ENCODE measurements at regions not wholly inside any gene's neighbourhood (a gene's known extent, or its start where the extent isn't known, plus 50 kb on each side); places are given as distances from the start of the nearest gene placed in this dataset.
"Not testable (repeated sequence)": the region's sequence is repeated elsewhere in the genome, so short reads cannot be mapped to it uniquely, and the experiment has no call there.

DNA sequence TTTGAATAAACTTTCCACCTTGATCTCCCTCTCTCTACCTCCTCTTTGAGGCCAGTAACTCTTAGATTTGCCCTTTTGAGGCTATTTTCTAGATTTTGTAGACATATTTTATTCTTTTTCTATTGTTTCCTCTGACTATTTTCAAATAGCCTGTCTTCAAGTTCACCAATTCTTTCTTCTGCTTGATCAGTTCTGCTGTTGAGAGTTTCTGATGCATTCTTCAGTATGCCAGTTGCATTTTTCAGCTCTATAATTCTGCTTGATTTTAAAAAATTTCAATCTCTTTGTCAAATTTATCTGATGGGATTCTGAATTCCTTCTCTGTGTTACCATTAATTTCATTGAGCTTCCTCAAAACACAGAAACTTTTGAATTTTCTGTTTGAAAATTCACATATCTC is 257.5 kb downstream of the HAPSTR1 start:
- no peak overlapping the region for H3K27ac ChIP-seq

DNA sequence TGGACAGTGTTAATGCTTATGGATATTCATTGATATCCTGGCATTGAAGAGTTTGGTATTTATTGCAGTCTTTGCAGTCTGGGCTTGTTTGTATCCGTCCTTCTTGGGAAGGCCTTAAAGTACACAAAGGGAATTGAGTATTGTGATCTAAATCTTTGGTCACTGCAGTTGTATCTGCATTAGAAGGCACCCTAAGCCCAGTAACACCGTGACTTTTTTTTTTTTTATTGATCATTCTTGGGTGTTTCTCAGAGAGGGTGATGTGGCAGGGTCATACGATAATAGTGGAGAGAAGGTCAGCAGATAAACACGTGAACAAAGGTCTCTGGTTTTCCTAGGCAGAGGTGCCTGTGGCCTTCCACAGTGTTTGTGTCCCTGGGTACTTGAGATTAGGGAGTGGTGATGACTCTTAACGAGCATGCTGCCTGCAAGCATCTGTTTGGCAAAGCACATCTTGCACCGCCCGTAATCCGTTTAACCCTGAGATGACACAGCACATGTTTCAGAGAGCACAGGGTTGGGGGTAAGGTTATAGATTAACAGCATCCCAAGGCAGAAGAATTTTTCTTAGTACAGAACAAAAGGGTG is 258.0 kb downstream of the HAPSTR1 start:
- not testable (repeated sequence) for H3K27ac ChIP-seq

More for the DNA sequence above, 257.5 kb downstream of the HAPSTR1 start:
- TF ChIP-seq, protein P1, sequence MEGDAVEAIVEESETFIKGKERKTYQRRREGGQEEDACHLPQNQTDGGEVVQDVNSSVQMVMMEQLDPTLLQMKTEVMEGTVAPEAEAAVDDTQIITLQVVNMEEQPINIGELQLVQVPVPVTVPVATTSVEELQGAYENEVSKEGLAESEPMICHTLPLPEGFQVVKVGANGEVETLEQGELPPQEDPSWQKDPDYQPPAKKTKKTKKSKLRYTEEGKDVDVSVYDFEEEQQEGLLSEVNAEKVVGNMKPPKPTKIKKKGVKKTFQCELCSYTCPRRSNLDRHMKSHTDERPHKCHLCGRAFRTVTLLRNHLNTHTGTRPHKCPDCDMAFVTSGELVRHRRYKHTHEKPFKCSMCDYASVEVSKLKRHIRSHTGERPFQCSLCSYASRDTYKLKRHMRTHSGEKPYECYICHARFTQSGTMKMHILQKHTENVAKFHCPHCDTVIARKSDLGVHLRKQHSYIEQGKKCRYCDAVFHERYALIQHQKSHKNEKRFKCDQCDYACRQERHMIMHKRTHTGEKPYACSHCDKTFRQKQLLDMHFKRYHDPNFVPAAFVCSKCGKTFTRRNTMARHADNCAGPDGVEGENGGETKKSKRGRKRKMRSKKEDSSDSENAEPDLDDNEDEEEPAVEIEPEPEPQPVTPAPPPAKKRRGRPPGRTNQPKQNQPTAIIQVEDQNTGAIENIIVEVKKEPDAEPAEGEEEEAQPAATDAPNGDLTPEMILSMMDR (conservative IDR thresholded peaks at IDR 0.05) = no peak

DNA sequence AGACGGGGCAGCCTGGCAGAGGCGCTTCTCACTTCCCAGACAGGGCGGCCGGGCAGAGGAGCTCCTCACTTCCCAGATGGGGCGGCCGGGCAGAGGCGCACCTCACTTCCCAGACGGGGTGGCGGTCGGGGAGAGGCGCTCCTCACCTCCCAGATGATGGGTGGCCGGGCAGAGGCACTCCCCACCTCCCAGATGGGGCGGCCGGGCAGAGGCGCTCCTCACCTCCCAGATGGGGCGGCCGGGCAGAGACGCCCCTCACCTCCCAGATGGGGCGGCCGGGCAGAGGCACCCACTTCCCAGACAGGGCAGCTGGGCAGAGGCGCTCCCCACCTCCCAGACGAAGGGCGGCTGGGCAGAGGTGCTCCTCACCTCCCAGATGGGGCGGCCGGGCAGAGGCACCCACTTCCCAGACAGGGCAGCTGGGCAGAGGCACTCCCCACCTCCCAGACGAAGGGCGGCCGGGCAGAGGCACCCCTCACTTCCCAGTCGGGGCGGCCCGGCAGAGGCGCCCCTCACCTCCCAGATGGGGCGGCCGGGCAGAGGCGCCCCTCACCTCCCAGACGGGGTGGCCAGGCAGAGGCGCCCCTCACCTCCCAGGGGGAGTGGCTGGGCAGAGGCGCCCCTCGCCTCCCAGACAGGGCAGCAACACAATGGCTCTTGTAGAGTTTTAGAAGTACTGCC is 258.8 kb downstream of the HAPSTR1 start:
- H3K27ac ChIP-seq = not testable (repeated sequence)

DNA sequence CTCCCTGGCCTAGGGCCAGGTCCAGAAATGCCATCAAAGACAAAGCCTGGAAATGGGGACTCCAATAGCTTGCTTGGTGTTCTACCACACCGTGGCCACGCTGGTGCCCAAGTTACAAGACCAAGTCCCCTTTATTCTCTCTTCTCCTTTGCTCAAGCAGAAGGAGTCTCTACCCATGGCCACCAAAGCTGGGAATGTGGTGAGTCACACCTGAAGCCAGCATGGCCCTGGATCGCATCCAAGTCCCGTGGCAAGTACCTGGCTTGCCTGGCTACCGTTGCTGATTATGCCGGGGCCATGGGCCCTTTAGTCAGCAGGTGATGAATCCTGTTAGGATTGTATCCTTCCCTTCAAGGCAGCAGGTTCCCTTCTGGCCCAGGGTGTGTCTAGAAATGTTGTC is 260.0 kb downstream of the HAPSTR1 start:
- TF ChIP-seq ZFX (IDR thresholded peaks at IDR 0.05) = no peak
- TF ChIP-seq, protein P1 (conservative IDR thresholded peaks at IDR 0.05) = no peak
- H3K27ac ChIP-seq = no peak overlapping the region

DNA sequence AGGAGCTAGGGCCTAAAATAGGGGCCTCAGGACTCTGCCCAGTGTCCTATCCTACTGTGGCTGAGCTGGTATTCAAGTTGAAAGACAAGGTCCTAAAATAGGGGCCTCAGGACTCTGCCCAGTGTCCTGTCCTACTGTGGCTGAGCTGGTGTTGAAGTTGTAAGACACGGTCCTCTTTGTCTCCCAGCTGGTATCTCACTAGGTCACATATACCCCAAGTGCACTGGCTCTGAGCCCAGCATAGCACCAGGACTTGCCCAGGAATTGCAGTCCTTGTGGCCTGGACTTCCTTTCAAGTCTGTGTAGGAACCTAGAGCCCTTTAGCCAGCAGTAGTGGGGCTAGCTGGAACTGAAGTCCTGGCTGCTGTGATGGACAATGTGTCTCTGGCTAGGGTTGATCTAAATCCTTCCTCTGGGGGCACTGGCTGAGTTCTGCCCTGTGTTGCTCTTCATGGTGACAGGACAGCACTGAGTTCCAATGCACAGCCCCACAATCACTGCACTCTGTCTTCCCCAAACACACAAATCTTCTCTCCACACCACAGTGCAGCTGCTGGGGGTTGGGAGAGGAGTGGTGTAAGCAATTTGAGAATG is 260.5 kb downstream of the HAPSTR1 start:
- TF ChIP-seq ZFX (IDR thresholded peaks at IDR 0.05) = no peak
- TF ChIP-seq, protein P1 (conservative IDR thresholded peaks at IDR 0.05) = no peak
- H3K27ac ChIP-seq = no peak overlapping the region

DNA sequence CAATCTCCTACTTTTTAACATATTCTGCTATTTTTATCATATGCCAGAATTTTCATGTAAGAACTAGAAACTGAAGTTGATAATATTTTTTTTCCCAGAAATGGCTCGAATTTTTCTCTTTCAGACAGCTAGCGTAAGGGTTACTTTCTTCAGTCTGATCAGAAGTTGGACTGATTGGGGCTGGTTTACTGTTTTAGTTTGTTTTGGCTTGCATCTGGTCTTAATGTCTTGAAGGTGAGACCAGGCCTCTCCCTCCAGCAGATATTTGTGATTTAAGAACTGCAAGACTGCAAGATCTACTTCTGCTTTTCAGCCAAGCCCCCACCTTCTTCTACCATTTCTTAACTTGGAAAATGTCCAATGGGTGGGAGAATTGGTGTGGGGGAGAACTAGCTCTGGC is 266.4 kb downstream of the HAPSTR1 start:
- no peak overlapping the region for H3K27ac ChIP-seq
- no peak for TF ChIP-seq ZFX (IDR thresholded peaks at IDR 0.05)
- TF ChIP-seq, protein P1 (conservative IDR thresholded peaks at IDR 0.05) = no peak

DNA sequence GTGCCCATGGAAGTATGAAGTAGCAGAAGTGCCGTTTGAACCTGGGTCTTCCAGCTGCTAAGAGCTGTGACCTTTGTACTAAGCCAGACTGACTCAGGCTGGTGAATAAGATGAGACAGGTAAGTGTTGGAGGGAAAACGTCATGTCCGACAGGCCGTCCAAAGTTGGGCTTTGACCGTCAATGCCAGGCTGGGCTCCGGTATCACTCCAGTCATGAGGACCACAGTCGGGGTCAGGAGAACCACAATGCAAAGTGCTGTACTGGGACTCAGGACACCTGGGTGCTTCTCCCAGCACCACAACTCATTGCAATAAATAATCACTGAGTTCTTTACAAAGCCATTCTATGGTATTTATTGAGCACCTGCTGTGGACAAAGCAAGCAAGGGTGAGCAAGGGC is 268.6 kb downstream of the HAPSTR1 start:
- no peak overlapping the region for H3K27ac ChIP-seq
- no peak for TF ChIP-seq ZFX (IDR thresholded peaks at IDR 0.05)
- TF ChIP-seq, protein P1 (conservative IDR thresholded peaks at IDR 0.05) = no peak

DNA sequence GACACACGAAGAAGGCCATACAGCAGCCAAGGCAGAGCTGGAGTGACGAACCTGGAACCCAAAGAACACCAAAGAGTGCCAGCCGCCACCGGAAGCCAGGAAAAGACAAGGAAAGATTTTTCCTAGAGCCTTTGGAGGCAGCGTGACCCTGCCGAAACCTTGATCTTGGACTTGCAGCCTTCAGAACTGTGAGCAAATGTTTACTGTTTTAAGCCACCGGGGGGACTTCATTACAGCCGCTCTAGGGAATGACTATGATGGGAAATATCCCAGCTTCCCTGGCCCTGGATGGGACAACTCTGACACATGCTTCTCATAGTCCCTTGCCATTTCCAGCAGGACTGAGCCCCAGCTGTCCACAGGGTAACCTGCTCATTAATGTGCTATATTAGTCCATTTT is 270.6 kb downstream of the HAPSTR1 start:
- TF ChIP-seq, protein P1 (conservative IDR thresholded peaks at IDR 0.05) = no peak
- TF ChIP-seq ZFX (IDR thresholded peaks at IDR 0.05) = no peak
- no peak overlapping the region for H3K27ac ChIP-seq

Data from C4-2B (cell line).